Small intestine (tissue), 7 donors: ENCODE measurements at regions not wholly inside any gene's neighbourhood (a gene's known extent, or its start where the extent isn't known, plus 50 kb on each side); places are given as distances from the start of the nearest gene placed in this dataset.
A peak's percentile ranks its signal among the peaks of the same experiment; 100 is the strongest.
"Not testable (repeated sequence)": the region's sequence is repeated elsewhere in the genome, so short reads cannot be mapped to it uniquely, and the experiment has no call there.

ENCODE experiments used
- DNase-seq, 2 donors: peaks; one replicate each; pipeline versions ENCODE4 v3.0.0 to v3.0.0-alpha.2; 2013
- FAIRE-seq: peaks from 2 replicates; lab custom pipeline; 2012; peaks lifted over from hg19 to GRCh38; lab: Jason Lieb, UNC
- H3K27ac ChIP-seq, 3 donors: one replicate each; pipeline ENCODE4 v1.5.1; 2013; ENCODE audit warnings: low read length in 2 of 3, mild to moderate bottlenecking in 2 of 3, control low read depth in 1 of 3, inconsistent platforms in 1 of 3, low read depth in 1 of 3, moderate library complexity in 1 of 3
- H3K27me3 ChIP-seq, 3 donors: one replicate each; pipeline ENCODE4 v1.6.1; 2013; ENCODE audit warnings: low read length in 3 of 3, inconsistent platforms in 1 of 3; ENCODE audit not compliant: control insufficient read depth in 3 of 3, insufficient read depth in 3 of 3
- H3K36me3 ChIP-seq, 3 donors: one replicate each; pipeline ENCODE4 v1.6.1; 2013; ENCODE audit warnings: low read length in 3 of 3, inconsistent platforms in 1 of 3, low read depth in 1 of 3, mild to moderate bottlenecking in 1 of 3, moderate library complexity in 1 of 3; ENCODE audit not compliant: control insufficient read depth in 3 of 3, insufficient read depth in 2 of 3
- H3K4me1 ChIP-seq, 3 donors: one replicate each; pipeline ENCODE4 v1.6.1; 2013; ENCODE audit warnings: low read length in 2 of 3, inconsistent platforms in 1 of 3, low read depth in 1 of 3, mild to moderate bottlenecking in 1 of 3, moderate library complexity in 1 of 3; ENCODE audit not compliant: control insufficient read depth in 3 of 3, insufficient read depth in 2 of 3
- H3K4me3 ChIP-seq, 3 donors: one replicate each; pipeline ENCODE4 v1.5.1; 2013; ENCODE audit warnings: low read length in 3 of 3, control low read depth in 1 of 3, inconsistent platforms in 1 of 3, low read depth in 1 of 3, mild to moderate bottlenecking in 1 of 3, moderate library complexity in 1 of 3
- H3K9me3 ChIP-seq, 2 donors: one replicate each; pipeline ENCODE4 v1.6.1; 2013; ENCODE audit warnings: low read depth in 1 of 2, low read length in 1 of 2; ENCODE audit not compliant: control insufficient read depth in 2 of 2, insufficient read depth in 1 of 2
- WGBS, 3 donors: extraction: QIAGEN DNeasy Blood & Tissue Kit; methylation state at CpG; one replicate each; pipeline ENCODE4 v1.1.7; 2013; 5-methylcytosine and 5-hydroxymethylcytosine counted together
- donor health status: healthy with polysubstance abuse.
- donor health status: control.
- donor health status: control.
- donor health status: Bipolar disorder and iron deficiency.
- donor health status: healthy.

DNA sequence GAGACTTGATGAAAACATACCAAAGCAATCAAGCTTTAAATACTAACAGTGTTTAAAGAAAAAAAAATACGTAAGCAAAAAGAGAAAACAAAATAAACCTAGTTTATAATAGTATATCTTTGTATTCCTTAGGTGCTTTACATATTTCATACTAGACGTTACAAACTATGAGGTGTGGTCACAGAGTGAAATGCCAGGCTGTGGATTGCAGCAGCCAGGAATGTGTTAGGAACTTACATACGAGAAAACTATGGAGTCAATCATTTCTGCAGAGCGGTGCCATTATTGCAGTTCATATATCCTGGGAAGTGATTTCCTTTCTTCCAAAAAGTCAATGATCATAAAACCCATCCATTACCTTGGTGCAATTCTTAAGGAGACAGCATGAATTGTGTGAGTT is 443.6 kb upstream of the GRAMD2B start:
- no peaks in the 10 kb centered on the region for H3K36me3 ChIP-seq
- H3K27me3 ChIP-seq = no peaks in the 10 kb centered on the region
- no peaks in the 10 kb centered on the region for H3K4me1 ChIP-seq
- no peak overlapping the region for H3K4me3 ChIP-seq
- no peak for DNase-seq
- no peaks in the 10 kb centered on the region for H3K9me3 ChIP-seq
- no peak overlapping the region for H3K27ac ChIP-seq
- no peak for FAIRE-seq
- WGBS, 3 donors = 69 to 79% (median 74%) methylated on average over 4 of the region's 4 CpGs

DNA sequence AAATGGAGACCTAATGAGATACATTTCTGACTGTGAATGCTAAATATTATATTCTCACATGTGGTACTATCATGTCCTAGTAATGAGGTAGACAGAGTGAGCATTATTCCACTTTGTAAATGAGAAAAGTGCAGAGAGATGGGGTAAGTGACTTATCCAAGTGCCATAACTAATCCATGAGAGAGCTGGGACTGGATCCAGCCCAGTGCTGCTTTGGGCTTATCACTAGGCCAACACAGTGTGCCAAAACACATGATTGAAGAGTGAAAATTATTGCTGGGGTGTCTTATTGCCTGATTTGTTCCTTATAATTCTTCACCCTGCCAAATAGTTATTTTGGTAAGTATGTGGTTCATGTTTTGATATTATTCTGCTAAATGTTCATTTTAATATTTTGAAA is 442.2 kb upstream of the GRAMD2B start:
- no peak for DNase-seq
- Histone ChIP-seq H3K4me3 (no peak overlapping the region), H3K27me3 (no peaks in the 10 kb centered on the region), H3K9me3 (no peaks in the 10 kb centered on the region), H3K36me3 (no peaks in the 10 kb centered on the region), H3K4me1 (no peaks in the 10 kb centered on the region), H3K27ac (no peak overlapping the region)
- FAIRE-seq = no peak

DNA sequence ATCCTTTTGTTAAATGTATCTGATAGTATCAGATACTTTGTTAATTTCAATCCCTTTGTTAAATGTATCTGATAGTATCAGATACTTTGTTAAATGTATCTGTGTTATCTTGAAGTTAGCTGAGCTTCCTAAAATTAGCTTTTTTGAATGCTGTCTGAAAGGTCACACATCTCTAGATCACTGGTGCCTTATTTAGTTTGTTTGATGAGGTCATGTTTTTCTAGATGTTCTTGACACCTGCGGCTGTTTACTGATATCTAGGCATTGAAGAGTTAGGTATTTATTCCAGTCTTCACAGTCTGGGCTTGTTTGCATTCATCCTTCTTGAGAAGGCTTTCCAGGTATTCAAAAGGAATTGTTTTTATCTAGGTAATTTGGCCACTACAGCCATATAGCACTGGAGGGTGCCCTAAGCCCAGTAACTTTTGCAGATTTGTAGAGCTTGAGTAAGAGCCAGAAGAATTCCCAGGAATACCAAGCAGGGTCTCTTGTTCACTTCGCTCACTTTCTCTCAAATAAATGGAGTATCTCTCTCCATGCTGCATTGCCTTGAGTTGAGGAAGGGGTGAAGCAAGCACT is 435.4 kb upstream of the GRAMD2B start:
- DNase-seq = no peak
- no peak for FAIRE-seq
- no peaks in the 10 kb centered on the region for H3K9me3 ChIP-seq
- H3K27me3 ChIP-seq = no peaks in the 10 kb centered on the region
- H3K27ac ChIP-seq = no peak overlapping the region
- no peak overlapping the region for H3K4me3 ChIP-seq
- no peaks in the 10 kb centered on the region for H3K4me1 ChIP-seq
- WGBS, 3 donors = 76 to 86% (median 85%) methylated on average over 2 of the region's 2 CpGs
- no peaks in the 10 kb centered on the region for H3K36me3 ChIP-seq

DNA sequence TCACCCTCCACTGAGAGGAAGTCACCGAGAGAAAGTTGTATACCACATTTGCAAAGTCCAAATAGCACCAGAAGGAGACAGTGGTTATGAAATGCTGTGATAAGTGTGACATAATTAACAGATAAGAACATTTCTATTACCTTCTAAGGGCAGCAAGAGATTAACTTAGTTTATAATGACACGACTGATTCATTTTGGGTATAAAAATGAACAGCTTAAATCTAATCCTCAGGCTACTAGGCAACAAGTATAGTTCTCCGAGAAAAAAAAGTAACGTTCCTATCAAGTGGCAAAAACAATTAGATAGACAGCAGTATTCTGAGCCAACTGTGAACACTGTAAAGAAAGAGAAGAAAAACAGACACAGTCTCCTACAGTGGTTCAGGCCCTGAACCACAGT is 431.2 kb upstream of the GRAMD2B start:
- Histone ChIP-seq H3K36me3 (no peaks in the 10 kb centered on the region), H3K4me3 (no peak overlapping the region), H3K27me3 (no peaks in the 10 kb centered on the region), H3K27ac (no peak overlapping the region), H3K4me1 (no peaks in the 10 kb centered on the region), H3K9me3 (no peaks in the 10 kb centered on the region)
- 24 to 56% (median 29%) methylated on average over 4 of the region's 4 CpGs for WGBS, 3 donors
- FAIRE-seq = no peak
- no peak for DNase-seq

DNA sequence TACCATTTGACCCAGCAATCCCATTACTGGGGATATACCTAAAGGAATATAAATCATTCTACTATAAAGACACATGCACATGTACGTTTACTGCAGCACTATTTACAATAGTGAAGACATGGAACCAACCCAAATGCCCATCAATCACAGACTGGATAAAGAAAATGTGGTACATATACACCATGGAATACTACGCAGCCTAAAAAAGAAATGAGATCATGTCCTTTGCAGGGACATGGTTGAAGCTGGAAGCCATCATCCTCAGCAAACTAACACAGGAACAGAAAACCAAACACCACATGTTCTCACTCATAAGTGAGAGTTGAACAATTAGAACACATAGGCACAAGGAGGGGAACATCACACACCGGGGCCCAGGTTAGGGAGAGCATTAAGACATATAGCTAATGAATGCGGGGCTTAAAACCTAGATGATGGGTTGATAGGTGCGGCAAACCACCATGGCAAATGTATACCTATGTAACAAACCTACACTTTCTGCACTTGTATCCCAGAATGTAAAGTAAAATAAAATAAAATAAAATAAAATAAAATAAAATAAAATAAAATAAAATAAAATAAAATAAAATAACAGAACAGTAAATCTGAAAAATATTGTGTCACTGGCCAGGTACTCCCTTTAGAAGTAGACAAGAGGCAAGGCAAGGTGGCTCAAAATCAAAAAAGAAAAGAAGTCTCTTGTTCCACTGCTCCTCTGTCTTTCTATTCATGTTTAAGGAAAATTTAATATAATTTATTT is 423.8 kb upstream of the GRAMD2B start:
- FAIRE-seq, DNase-seq, H3K9me3 ChIP-seq, H3K27ac ChIP-seq, H3K4me3 ChIP-seq, H3K4me1 ChIP-seq, H3K27me3 ChIP-seq, H3K36me3 ChIP-seq: not testable (repeated sequence)
- whole genome bisulfite sequencing, 3 donors = 87 to 94% (median 91%) methylated on average over 5 of the region's 5 CpGs

DNA sequence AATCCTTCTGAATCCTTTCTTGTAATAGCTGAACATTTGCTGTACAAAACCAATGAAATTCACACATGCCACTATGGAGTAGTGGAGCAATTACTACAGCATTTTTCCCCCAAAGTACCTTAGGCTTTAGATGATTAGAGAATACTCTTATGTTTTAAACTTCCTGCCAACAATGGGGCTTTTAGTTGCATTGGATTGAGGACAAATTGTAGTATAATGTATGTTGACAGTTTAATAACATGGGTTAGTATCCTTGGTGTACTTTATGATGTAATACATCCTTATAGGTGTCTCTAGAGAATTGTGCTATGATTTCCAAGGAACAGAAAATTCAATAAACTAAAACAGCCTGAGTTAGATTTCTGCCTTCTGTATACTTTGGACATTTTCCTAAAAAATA is 422.7 kb upstream of the GRAMD2B start:
- Histone ChIP-seq H3K27ac (no peak overlapping the region), H3K4me1 (no peaks in the 10 kb centered on the region), H3K27me3 (no peaks in the 10 kb centered on the region), H3K9me3 (no peaks in the 10 kb centered on the region), H3K36me3 (no peaks in the 10 kb centered on the region), H3K4me3 (no peak overlapping the region)
- FAIRE-seq (no peak), DNase-seq (no peak)

DNA sequence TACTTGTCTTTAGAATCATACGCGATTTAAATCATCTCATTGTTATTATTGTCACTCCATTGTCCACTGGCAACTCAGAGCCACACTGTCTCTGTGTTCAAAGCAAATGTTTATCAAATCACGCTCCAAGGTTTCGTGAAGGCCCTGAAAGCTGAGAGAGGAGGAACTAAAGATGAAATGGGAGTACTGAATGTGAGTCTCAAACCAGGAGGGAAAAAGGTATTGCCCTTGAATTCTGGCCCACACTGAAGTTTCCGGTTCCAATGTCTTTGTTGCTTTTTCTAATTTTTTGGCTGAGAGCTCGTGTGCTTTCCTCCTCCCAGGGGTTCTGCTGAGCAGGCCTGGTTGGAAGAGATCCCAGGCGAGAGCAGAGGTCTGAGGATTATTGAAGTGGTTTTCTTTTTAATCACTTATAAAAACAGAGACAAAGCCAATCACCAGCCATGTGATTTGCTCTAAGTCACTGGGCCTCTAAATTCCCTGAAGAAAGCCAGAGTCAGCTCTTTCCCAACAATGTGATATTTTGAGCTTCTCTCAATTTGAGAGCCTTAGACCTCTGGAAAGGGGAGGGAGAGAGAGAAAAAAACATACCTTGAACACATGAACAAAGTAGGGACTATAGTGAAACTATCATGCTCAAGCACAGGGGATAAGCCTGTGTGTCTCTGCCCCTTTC is 420.8 kb upstream of the GRAMD2B start:
- 58 to 66% (median 66%) methylated on average over 7 of the region's 7 CpGs for WGBS, 3 donors
- DNase-seq = peak in 1 of 2 donors; percentile 8
- peak overlapping the region in 1 of 3 donors; percentile 32 for H3K27ac ChIP-seq
- no peaks in the 10 kb centered on the region for H3K9me3 ChIP-seq
- H3K36me3 ChIP-seq = no peaks in the 10 kb centered on the region
- H3K4me1 ChIP-seq = no peaks in the 10 kb centered on the region
- no peak for FAIRE-seq
- no peaks in the 10 kb centered on the region for H3K27me3 ChIP-seq
- no peak overlapping the region for H3K4me3 ChIP-seq

DNA sequence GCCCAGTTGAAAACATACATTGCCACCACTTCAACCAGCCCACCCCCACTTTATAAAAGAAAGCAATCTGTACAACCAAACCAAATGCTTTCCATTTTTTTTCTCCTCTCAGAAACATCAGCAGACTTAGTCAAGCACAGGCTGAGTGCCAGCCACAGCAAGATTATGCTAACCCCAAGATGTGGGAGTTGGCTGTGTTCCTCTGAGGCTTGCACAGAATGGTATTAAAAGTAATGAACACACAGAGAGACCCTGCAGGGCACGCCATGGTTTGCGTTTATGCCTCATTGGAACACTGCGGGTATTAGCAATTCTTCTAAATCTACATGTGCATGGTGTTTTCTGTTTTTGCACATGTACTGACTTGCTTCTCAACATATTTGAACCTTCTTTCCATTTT is 419.9 kb upstream of the GRAMD2B start:
- Histone ChIP-seq H3K9me3 (no peaks in the 10 kb centered on the region), H3K27ac (no peak overlapping the region), H3K4me3 (no peak overlapping the region), H3K4me1 (no peaks in the 10 kb centered on the region), H3K36me3 (no peaks in the 10 kb centered on the region), H3K27me3 (no peaks in the 10 kb centered on the region)
- no peak for FAIRE-seq
- 68 to 94% (median 77%) methylated on average over 3 of the region's 3 CpGs for WGBS, 3 donors
- DNase-seq = no peak
